Dedifferentiated amniotic fluid mesenchymal stem cell (primary cell): ENCODE measurements at regions not wholly inside any gene's neighbourhood (a gene's known extent, or its start where the extent isn't known, plus 50 kb on each side); places are given as distances from the start of the nearest gene placed in this dataset.

Experiments used
- DNase-seq: peaks from one replicate; pipeline ENCODE4 v3.0.0-alpha.2; 2016; ENCODE audit errors: extremely low spot score

DNA sequence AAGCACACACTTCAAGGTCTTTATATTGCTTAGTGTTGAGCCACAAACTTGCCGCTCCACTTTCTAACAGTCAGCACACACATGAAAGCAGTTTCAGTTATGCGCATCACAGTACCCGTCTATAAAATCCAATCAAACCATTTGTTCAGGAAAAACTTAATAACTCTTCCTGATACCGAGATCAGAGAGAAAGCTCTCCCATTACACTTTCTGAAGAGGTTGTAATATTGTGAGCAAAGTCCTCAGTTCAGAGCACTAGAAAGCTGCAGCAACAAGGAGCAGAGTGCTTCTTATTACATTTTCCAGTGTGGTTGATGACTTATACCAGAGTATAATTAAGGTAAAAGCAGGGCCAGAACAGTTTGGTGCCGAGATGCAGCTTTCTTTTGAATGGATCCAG is 102.8 kb upstream of the F3 start:
- no peak for DNase-seq

DNA sequence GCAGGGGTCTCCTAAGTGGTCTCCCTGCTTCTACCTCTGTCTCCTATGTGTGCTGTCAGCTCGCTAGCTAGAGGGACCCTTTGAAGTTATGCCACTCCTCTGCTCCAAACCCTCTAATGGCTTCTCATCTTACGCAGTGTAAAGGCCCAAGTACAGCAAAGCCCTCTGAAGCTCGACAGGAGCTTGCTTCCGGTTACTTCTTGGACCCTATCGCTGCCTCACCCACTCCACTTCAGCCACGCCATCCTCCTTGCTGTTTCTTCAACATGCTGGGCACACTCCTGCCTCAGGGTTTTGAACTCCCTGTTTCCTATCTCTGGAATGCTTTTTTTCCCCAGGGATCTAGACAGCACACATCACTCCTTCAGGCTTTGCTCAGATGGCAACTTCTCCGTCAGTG is 102.3 kb upstream of the F3 start:
- no peak for DNase-seq

DNA sequence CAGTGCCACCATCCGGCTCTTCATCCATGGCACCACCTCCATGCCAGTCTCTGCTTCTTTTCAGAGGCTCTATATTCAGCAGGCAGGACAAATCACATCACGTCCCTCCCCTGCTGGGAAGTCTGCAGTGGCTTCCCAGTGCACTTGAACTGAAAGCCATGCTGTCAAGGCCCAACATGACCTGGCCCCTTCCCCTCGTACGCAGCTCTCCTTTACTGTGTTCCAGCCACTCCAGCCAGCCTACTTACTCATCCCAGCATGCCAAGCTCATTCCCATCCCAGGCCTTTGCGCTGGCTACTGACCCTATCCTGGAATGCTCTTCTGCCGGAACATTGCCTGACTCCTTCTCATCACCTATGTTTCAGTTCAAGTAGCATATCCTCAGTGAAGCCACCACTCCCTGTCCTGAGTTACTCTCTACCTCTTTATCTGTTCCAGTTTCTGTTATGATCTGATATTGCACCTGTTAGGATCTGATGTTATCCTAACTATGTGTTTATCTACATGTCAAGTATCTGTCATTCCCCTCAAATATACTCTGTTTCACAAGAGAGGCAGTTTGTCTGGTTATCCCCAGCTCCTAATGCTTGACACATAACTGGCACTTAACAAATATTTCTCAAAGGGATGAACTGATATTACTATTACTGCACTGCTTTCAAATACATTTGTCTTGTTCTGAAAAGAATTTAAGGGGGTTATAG is 101.2 kb upstream of the F3 start:
- DNase-seq = no peak

DNA sequence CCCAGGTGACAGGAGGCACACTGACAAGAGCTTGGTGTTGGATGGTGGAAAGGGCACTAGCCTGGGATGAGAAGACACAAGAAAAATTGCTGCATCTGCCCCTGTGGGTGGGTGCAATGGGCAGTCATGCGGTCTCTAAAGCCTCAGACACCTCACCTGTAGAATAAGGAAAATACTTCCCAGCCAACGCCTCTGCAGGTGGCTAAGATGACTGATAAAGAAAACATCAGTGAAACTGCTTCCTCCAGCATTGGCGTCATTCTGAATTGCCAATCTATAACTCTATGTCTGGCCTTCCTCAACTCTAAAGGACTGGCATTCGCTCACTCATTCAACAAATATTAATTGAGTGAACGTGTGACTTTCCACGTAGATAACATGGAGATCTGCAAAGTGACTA is 100.4 kb upstream of the F3 start:
- no peak for DNase-seq

DNA sequence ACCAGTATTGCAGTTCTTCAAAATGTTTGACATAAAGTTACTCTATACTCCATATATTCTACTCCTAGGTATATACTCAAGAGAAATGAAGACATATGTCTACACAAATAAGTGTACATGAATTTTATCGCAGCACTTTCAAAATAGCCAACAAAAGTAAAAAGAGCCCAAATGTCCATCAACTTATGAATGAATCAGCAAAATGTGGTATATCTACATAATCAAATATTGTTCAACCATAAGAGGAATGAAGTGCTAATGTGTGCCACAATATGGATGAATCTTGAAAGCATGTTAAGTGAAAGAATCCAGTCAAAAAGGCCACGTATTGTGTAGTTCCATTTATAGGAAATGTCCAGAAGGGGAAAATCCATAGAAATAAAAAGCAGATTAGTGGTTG is 98.6 kb upstream of the F3 start:
- no peak for DNase-seq

DNA sequence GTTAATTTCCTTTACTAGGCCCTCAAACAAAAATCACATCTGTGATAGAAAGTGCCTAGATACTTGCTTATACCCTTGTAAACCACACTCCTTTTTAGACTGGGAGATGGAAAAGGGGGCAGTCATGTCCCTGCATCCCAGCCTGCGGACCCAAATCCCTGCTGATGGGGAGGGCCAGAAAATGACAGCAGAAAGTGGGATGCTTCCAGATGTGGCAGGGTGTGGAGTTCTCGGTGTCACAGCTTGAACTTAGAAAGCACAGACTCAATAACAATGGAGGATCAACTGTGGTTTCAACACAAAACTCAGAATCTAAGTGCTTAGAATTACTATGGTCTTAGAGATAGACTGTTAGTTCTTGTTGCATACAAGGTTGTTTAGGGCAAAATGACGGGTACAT is 95.6 kb upstream of the F3 start:
- DNase-seq = no peak

DNA sequence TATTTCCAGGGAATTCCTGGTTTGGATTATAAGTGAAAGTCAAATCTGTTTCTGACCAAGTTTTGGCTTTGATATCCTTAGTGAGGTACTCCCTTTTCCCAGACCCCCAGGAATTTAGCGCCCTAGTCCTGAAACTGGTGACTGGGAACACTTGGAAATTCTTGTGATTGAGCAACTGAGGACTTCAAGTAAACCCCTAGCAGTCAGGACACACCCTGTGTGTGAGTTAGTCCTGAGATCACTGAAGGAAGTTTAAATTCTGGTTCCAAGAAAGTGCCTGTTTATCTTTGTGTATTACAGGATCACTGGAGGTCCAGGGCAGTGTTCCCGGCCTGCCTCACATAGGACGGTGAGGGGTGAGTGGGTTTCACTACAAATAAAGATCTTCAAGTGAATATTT is 95.1 kb upstream of the F3 start:
- no peak for DNase-seq

DNA sequence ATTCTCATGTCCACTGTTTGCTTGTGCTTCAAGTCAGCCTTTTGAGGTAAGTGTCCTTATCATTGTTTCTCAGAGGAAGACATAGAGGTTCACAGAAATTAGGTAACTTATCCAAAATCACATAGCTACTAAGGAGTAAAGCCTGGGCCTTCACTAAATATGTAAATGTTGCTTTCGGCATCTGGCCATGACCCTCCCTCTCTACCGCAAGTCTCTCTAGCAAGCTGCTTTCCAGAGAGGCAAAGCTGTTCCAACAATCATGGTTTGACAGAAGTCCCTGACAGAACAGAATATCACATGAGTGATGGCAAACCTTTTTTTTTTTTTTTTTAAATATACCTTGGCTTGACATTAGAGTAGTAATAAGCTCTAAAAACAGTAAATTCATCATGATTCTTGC is 94.5 kb upstream of the F3 start:
- no peak for DNase-seq

DNA sequence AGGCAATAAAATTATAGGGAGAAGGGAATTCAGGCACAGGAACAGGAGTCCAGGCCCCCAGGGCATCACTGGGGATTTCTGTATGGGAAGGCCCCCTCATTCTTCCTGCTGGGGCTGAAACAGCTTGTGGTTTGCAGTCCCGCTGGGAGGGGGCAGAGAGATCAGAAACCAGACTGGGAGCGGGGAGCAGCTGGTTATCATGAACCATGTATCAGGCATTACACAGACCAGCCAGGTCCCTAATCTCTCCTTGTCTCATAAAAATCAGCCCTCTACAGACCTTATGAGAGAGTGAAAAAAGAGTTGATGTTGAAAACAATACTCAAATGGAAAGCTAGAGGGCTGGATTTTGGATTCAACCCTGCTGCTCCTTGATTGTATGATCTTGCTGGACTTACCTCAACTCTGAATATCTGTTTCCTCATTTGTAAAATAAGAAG is 93.4 kb upstream of the F3 start:
- no peak for DNase-seq

DNA sequence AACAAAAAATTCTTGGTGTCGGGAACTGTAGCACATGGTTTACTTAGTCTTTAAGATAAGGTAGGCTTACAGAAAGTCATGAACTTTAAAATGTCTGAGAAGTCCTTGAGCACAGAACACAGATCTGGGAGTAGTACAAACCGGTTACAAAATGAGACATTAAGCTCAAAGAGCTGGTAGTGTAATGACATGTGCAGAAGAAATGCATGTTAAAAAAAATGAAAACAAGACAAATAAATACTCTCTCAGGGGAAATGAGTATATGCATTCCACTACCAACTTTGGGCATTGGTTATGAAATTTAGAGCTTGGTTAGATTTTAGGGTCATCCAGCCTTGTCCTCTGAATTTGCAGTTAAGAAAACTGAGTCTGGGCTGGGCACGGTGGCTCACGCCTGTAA is 91.5 kb upstream of the F3 start:
- DNase-seq = peak; percentile 77

DNA sequence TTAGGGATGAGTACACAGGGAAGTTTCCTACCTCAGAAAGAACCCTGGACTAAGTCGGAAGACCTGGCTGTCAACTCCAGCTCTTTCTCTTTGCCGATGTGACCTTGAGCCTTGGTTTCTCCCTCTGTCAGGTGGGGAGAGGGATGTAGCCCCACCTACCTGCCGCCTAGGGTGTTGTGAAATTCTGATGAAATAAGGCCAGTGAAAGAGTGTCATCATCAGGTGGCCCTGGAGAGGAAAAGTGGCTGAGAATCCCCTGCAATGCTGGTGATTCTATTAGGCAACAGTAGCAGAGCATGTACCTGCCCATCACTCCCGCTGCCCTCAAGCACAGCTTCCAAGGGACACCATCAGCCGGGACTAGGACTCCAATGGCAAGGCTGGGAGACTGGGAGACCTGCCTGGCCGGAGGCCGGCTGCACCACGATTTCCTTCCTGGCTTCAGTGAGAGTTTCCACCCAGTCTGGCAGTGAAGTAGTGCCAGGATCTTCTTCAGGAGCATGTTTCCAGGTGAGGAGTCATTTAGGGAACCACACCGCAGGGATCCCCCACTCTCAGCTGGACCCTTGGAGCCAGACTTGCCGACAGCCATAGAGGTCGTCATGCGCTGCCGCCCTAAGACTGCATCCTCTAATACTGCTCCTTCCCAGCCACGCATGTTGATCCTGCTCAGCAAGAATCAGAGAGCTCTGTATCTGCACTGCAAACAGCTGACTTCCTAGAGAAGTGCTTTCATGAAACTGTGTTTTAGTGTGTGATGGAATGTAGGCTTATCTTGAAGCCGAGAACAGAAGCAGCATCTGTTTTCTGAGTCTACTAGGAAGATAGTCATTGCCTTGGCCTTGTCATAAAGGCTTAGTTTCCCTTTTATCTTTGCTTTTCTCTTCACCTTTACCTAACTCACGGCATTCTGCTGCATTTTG is 88.0 kb upstream of the F3 start:
- DNase-seq = no peak

DNA sequence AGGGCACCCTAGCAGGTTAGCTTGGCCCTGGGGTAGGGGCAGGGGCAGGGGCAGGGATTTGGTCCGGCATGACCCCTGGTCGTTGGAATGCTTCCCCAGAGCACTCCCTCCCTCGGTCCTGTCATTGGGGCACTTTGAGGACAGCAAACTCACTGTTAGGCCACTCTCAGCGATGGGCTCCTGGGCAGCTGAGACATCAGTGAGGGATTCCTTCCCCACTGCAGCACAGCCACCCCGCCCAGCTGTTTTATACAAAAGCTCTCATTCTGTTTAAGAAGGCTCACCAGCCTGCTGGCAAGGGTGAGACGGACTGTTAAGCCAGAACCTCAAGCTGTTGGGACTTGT is 86.9 kb upstream of the F3 start:
- DNase-seq = no peak

DNA sequence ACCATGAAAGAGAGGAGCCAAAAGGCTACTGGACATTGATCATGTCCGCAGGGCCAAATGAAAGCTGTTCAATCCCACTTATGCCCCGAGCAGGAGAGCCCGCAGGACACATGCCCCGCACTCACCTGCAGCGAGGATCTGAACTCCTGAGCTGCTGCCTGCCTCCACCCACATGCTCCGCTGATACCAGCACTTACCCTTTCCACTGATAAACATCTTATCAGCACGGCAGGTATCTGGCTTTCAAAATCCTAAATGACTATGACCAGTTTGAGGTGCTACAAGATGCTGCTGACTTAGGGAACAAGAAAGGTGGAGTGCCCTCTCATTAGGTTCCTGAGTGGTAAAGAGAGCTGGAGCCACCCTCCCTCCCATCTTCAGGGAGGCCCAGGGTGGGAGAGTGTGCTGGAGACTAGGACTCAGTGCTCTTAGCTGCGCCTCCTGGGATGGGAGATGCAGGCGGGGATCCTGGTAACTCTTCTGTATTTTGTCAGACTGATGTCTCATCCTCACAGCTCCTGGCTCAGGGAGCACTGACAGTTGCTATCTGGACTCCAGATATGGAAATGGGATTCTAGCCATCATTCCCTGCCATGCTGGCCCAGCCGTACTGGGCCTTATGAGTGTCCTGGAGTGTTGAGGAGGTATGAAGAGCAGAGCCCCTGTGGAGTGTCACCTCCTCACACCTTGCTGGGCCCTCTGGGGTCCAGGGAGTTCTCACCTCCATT is 86.4 kb upstream of the F3 start:
- no peak for DNase-seq

DNA sequence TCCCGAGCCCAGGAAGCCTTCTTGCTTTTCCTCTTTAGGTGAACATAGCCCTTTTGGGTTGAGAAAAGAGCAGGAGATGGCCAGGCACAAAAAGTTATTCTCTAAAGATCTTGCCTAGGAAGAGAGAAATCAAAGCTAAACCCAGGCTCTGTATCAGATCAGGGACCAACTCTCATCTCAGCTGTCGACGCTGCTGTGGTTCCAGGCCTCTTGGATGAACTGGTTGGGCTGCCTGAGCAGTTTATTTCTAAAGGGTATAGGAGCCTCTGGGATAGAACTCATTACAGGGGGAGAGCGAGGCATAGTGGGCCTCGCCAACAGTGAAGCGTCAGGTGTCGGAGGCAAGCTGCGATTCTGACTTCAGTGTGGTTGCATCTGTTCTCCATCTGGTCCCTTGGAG is 82.6 kb upstream of the F3 start:
- DNase-seq = no peak

DNA sequence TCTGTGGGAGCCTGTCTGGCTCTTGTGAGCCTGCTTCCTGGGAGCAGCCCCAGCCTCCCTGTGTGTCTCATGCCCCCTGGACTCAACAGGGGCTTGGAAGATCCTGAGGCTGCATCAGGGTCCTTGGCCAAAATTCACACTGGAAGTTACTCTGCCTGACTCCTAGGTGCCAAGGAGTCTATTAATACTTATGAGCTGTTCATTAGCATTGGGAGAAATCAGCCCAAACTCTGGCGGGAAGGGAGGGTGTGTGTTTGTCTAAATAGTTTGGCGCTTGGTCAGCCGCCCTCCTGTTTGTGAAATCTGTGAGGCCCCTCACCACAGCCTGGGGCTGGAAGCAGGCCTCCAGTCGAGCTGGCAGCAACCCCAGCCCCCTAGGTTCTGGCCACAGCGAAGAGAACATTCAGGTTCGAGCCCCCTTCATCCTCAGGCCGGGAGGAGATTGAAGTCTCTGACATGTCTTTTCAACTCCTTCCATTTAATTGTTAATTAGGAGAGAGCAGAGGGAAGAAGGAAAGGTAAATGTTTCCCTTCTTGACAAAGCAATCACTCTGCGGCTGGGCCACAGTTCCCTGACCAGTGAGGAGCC is 82.1 kb upstream of the F3 start:
- DNase-seq = no peak

DNA sequence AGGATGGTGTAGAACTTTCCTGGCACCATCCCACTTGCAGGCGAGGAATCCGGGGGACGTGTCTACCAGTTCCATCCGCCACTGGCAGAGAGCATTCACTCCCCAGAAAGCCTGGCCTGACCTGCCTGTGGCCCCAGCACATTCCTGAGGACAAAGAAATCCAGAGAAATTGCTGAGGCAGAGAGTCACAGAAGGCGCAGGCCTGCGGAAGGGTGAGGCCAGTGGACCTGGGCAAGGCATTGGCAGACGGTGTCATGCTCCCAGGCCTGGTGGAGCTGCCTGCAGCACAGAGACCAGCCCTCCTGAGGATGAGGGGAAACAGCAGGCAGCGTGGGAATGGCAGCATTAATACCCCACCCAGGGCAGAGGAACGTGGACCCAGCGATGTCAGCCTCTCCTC is 81.2 kb upstream of the F3 start:
- no peak for DNase-seq

DNA sequence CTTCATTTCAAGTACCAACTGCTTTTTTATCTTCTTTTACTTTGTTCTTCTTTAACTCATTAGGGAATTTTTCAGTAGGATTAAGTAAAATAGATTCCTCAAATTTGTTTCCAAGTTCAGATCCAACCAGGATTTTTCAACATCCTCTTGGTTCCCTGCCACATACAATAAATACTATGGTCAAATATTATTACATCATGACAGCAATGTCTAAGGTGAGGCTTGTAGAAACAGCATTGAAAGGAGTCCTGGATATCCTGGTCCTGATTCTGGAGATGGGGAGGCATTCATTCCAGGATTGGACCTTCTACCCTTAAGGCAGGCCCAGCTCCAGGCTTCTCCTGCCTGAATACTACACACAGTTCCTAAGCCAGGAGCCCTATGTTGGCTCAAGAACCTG is 80.2 kb upstream of the F3 start:
- DNase-seq = no peak

DNA sequence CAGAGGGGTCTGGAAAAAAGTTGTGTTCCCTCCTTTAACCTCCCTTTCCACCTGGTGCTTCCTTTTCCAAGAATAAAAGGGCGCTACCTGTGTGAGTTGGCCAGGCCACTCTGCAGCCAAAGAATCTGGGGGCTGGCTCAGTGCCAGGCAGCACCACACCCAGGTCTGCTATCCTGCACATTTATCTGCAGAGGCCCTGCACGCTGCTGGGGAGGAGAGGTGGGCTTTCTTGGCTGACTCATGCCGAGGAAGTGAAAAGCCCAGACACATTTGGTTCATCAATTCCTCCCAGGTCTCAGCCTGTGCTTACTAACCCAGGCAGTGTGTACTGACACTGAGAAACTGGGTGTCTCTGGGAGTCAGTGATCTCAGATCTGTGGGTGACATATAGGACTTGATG is 79.8 kb upstream of the F3 start:
- no peak for DNase-seq

DNA sequence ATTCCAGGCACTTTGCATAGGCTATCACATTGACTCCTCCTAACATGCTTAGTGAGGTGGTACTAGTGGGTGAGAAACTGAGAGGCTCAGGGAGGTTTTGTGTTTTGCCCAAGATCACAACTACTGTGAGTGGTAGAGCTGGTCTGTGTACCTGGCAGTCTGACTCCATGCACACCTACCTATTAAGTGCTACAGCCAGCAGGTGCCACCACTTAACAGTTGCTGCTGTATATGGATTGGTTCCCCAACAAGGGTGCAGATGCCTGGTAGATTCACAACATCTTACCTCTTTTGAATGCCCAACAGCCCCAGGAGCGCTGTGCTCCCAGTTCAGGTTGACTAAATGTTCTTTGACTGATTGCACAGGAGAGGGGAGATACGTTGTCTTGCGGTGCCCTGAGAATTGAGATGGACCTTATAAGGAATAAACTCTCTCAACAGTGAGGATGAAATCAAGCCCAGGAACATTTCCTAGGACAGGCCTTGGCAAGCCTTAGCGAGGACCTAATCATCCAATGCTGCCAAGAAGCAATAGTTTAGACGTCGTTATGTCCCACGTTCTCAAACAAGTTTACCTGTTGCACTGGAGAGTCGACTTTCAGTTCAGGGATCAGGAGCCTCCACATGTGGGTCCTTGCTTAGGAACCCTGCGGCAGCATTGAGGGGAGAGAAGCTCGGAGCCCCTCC is 78.9 kb upstream of the F3 start:
- DNase-seq = no peak

DNA sequence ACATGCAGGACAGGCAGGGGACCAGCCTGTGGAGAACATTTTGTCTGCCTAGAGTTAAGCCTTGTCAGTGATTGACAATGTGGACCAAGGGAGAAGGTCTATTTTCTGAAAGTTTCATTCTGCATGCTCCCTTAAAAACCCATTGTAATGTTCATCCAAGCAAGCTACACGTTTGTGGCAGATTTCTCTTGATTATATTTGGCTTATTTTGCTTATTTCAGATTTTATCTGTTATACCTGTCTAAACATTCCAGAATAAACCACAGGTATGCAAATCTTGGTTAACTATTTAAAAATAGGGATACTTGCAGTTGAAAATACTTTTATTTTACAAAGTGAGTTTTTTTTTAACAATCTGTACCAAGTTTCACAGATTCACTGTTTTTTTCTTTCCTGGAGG is 78.2 kb upstream of the F3 start:
- DNase-seq = no peak

DNA sequence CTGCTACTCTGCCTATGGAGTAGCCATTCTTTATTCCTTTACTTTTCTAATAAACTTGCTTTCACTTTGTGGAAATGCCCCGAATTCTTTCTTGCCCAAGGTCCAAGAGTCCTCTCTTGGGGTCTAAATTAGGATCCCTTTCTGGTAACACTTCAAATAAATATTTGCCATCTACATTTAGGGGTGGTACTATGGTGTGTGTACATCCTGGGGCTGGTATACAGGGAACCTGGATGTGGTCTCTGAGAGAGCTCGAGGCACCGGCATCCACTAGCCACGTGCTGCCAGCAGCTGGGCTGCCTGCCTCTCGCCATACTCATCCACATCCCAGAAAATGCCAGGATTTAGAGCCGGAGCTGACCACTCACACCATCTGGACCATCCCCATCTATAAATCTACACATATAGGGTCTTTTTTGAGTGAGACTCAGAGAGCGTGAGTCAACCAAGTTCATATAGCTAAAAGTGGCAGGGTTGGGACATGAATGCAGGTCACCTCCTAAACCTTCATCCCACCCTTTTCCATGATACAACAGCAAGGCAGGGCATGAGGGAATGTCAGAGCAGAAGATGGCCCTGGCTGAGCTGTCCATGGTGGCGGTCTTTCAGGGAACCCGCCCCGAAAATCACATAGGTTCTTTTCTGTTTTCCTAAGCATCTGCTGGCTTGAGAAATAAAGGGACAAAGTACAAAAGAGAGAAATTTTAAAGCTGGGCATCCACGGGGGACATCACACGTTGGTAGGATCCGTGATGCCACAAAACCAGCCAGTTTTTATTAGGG is 76.6 kb upstream of the F3 start:
- DNase-seq = no peak
